Loucy (cell line): ENCODE measurements at regions not wholly inside any gene's neighbourhood (a gene's known extent, or its start where the extent isn't known, plus 50 kb on each side); places are given as distances from the start of the nearest gene placed in this dataset.
"Not testable (repeated sequence)": the region's sequence is repeated elsewhere in the genome, so short reads cannot be mapped to it uniquely, and the experiment has no call there.

Experiments
- H2AFZ ChIP-seq: fragments of 200-600 bp; sonication (generic); 2 replicates; pipeline ENCODE4 v1.6.0; 2016; ENCODE audit warnings: antibody characterized with exemption, mild to moderate bottlenecking, low read length, moderate library complexity
- H3F3A ChIP-seq: fragments of 200-600 bp; 2 replicates; pipeline ENCODE4 v1.6.0; 2016; ENCODE audit warnings: antibody characterized with exemption, low read depth, mild to moderate bottlenecking
- H3K27me3 ChIP-seq: fragments of 200-600 bp; sonication (generic); 2 replicates; pipeline ENCODE4 v1.6.1; 2014; ENCODE audit warnings: low read length, mild to moderate bottlenecking; ENCODE audit not compliant: insufficient read depth, poor library complexity, severe bottlenecking
- H3K36me3 ChIP-seq: fragments of 200-600 bp; sonication (generic); 2 replicates; pipeline ENCODE4 v1.6.1; 2016; ENCODE audit warnings: low read length; ENCODE audit not compliant: insufficient read depth
- H3K4me1 ChIP-seq: fragments of 200-600 bp; sonication (generic); 2 replicates; pipeline ENCODE4 v1.5.1; 2014; ENCODE audit warnings: low read length, mild to moderate bottlenecking; ENCODE audit not compliant: insufficient read depth, poor library complexity, severe bottlenecking
- H3K4me2 ChIP-seq: fragments of 200-600 bp; sonication (generic); 2 replicates; pipeline ENCODE4 v1.6.0; 2014; ENCODE audit warnings: antibody characterized with exemption, low read length, low read depth, mild to moderate bottlenecking; ENCODE audit not compliant: poor library complexity, severe bottlenecking
- H3K4me3 ChIP-seq: fragments of 200-600 bp; sonication (generic); 2 replicates; pipeline ENCODE4 v1.5.1; 2014; ENCODE audit warnings: low read length, mild to moderate bottlenecking, mixed read lengths; ENCODE audit not compliant: poor library complexity, severe bottlenecking
- H3K79me2 ChIP-seq: fragments of 200-600 bp; sonication (generic); 2 replicates; pipeline ENCODE4 v1.6.1; 2014; ENCODE audit warnings: low read length; ENCODE audit not compliant: insufficient read depth
- H3K9ac ChIP-seq: fragments of 200-600 bp; sonication (generic); 2 replicates; pipeline ENCODE4 v1.6.0; 2014; ENCODE audit warnings: mild to moderate bottlenecking, low read depth, low read length, moderate library complexity; ENCODE audit not compliant: poor library complexity, severe bottlenecking
- H3K9me2 ChIP-seq: fragments of 200-600 bp; sonication (generic); replicated peaks from 2 replicates; pipeline ENCODE4 v1.6.1; 2016; ENCODE audit warnings: low read depth, low read length, mixed read lengths
- H3K9me3 ChIP-seq: fragments of 200-600 bp; sonication (generic); 2 replicates; pipeline ENCODE4 v1.6.1; 2014; ENCODE audit warnings: mild to moderate bottlenecking, antibody characterized with exemption, low read length, low read depth; ENCODE audit not compliant: insufficient read depth
- H4K20me1 ChIP-seq: fragments of 200-600 bp; sonication (generic); 2 replicates; pipeline ENCODE4 v1.6.0; 2014; ENCODE audit warnings: antibody characterized with exemption, low read length, mild to moderate bottlenecking; ENCODE audit not compliant: insufficient read depth, poor library complexity, severe bottlenecking
- EZH2phosphoT487 ChIP-seq: fragments of 200-600 bp; IDR thresholded peaks from 2 replicates; pipeline ENCODE4 v1.6.1; 2018; ENCODE audit warnings: antibody characterized with exemption, mild to moderate bottlenecking, moderate library complexity, borderline replicate concordance
- TF ChIP-seq, protein P1 (sequence below): fragments of 200-600 bp; sonication (generic); conservative IDR thresholded peaks from 2 replicates; pipeline ENCODE4 v1.5.1; 2014; ENCODE audit warnings: mild to moderate bottlenecking, antibody characterized with exemption, low read length

DNA sequence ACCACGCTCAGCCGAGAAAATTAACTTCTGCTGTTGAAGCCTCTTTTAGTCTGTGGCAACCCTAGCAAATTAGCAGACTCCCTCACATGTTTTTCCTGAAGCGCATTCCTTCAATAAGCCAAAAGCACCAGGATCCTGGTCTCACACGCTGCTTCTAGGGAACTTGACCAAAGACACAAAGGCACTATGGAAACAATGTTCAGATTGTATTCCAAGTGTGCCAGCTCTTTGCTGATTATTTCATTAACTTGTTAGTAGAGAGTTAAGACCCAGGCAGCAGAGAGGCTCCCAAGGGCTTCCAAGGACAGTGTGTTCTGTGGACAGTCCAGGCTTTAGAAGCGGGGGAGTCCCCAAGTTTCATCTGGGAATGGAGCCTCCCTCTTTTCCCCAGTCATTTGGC lies 94.4 kb upstream of the BASP1 start:
- no peaks in the 10 kb centered on the region for H3K79me2 ChIP-seq
- H4K20me1 ChIP-seq = no peaks in the 10 kb centered on the region
- no peak overlapping the region for H3K4me2 ChIP-seq
- H2AFZ ChIP-seq = no peak overlapping the region
- H3K4me1 ChIP-seq = no peaks in the 10 kb centered on the region
- no peak overlapping the region for H3K9ac ChIP-seq
- no peaks in the 10 kb centered on the region for H3K36me3 ChIP-seq
- no peaks in the 10 kb centered on the region for H3K27me3 ChIP-seq
- H3F3A ChIP-seq = no peaks in the 10 kb centered on the region
- H3K9me2 ChIP-seq = no peaks in the 10 kb centered on the region
- no peaks in the 10 kb centered on the region; the same call in 1 of the 2 replicates for H3K9me3 ChIP-seq
- no peak overlapping the region for H3K4me3 ChIP-seq
- TF ChIP-seq EZH2phosphoT487 = no peak
- TF ChIP-seq, protein P1, sequence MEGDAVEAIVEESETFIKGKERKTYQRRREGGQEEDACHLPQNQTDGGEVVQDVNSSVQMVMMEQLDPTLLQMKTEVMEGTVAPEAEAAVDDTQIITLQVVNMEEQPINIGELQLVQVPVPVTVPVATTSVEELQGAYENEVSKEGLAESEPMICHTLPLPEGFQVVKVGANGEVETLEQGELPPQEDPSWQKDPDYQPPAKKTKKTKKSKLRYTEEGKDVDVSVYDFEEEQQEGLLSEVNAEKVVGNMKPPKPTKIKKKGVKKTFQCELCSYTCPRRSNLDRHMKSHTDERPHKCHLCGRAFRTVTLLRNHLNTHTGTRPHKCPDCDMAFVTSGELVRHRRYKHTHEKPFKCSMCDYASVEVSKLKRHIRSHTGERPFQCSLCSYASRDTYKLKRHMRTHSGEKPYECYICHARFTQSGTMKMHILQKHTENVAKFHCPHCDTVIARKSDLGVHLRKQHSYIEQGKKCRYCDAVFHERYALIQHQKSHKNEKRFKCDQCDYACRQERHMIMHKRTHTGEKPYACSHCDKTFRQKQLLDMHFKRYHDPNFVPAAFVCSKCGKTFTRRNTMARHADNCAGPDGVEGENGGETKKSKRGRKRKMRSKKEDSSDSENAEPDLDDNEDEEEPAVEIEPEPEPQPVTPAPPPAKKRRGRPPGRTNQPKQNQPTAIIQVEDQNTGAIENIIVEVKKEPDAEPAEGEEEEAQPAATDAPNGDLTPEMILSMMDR = no peak

DNA sequence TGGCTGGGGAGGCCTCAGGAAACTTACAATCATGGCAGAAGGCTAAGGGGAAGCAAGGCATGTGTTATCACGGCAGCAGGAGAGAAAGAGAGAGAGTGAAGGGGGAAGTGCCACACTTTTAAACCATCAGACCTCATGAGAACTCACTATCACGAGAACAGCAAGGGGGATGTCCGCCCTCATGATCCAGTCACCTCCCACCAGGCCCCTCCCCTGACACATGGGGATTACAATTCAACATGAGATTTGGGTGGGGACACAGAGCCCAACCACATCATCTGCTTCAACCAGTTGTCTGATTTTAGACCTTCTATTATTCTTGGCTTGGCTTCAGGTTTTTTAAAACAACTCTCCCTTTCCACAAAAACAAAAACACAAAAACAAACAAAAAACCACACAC lies 93.7 kb upstream of the BASP1 start:
- H3K79me2 ChIP-seq, H3K9ac ChIP-seq, H3F3A ChIP-seq, H3K4me1 ChIP-seq, H2AFZ ChIP-seq, H4K20me1 ChIP-seq, H3K27me3 ChIP-seq, H3K9me3 ChIP-seq, H3K4me2 ChIP-seq, H3K36me3 ChIP-seq, H3K9me2 ChIP-seq, H3K4me3 ChIP-seq: not testable (repeated sequence)

DNA sequence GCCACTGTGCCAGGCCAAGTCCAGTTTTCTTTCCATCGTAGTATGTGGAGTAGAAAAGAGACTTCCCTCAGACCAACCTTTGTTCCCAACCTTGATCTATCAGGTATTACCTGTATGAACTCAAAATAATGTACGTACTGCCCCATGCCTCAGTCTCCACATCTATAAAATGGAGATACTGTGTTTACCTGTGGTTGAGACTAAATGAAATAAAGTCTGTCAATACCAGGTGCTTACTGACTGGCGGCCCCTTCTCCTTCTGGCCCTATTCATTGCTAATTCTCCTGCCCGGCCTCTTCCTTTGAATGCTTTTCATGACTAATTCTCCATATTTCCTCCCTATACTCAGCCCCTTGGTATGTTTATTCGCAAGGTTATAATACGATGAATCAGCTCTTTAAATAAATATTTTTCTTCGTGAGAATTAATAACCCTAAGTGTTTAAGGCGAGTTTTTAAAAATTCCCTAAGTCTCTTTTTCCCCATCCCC lies 89.6 kb upstream of the BASP1 start:
- TF ChIP-seq, protein P1 = no peak
- no peak for TF ChIP-seq EZH2phosphoT487
- Histone ChIP-seq H3K9me2 (no peaks in the 10 kb centered on the region), H3K4me1 (no peaks in the 10 kb centered on the region), H2AFZ (no peak overlapping the region), H3K4me2 (no peak overlapping the region), H3K4me3 (no peak overlapping the region), H3K9me3 (no peaks in the 10 kb centered on the region), H3K27me3 (no peaks in the 10 kb centered on the region), H3F3A (no peaks in the 10 kb centered on the region), H3K36me3 (no peaks in the 10 kb centered on the region), H3K9ac (no peak overlapping the region), H4K20me1 (no peaks in the 10 kb centered on the region), H3K79me2 (no peaks in the 10 kb centered on the region)

DNA sequence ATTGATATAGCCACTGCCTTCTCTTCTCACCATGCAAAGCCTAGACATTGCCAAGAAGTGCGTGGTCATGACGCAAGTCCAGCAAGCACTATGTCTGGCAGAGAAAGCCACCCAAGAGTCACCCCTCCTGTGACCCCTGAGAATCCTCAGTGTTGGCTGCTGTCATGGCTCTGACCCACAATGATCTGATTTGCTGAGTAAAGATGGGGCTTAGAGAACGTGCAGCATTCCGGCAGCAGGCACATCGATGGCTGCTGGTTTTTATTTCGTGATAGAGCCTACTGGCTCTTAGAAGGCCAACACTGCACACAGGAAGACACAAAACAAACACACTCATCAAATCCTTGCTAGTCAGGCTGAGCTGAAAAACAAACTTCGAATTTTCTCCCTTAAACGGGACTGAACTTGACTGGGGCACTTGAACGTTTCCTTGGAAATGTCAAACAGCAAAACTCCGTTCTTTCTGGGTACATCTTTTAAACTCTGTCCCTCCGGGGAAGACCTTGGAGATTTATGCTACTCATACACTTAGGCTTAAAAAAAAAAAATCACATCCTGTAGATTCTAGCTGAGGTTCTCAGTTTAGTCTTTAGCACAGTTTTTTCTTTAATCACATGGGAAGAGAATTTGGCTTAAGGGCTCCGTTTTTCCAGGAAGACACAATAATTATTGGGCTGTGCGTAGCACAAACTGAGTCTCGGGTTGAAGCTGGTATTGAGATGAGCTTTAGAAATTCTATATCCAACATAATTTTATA lies 88.2 kb upstream of the BASP1 start:
- H3K9me3 ChIP-seq = no peaks in the 10 kb centered on the region
- H3K4me2 ChIP-seq = no peak overlapping the region
- no peaks in the 10 kb centered on the region for H3K4me1 ChIP-seq
- H3F3A ChIP-seq = no peaks in the 10 kb centered on the region
- no peak overlapping the region for H3K4me3 ChIP-seq
- H3K27me3 ChIP-seq = no peaks in the 10 kb centered on the region
- no peaks in the 10 kb centered on the region for H3K9me2 ChIP-seq
- H2AFZ ChIP-seq = no peak overlapping the region
- TF ChIP-seq EZH2phosphoT487 = no peak
- TF ChIP-seq, protein P1 = no peak
- H3K36me3 ChIP-seq = no peaks in the 10 kb centered on the region
- H4K20me1 ChIP-seq = no peaks in the 10 kb centered on the region
- no peaks in the 10 kb centered on the region for H3K79me2 ChIP-seq
- H3K9ac ChIP-seq = no peak overlapping the region

DNA sequence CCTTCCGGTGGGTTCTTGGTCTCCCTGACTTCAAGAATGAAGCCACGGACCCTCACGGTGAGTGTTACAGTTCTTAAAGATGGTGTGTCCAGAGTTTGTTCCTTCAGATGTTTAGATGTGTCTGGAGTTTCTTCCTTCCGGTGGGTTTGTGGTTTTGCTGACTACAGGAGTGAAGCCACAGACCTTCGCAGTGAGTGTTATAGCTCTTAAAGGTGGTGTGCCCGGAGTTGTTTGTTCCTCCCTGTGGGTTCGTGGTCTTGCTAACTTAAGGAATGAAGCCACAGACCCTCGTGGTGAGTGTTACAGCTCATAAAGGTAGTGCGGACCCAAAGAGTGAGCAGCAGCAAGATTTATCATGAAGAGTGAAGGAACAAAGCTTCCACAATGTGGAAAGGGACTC lies 87.1 kb upstream of the BASP1 start:
- not testable (repeated sequence) for H3K4me2 ChIP-seq, H4K20me1 ChIP-seq, H3K27me3 ChIP-seq

More for the DNA sequence above, 87.1 kb upstream of the BASP1 start:
- H3K4me1 ChIP-seq, H3K4me3 ChIP-seq, H3F3A ChIP-seq, H3K9ac ChIP-seq, H3K9me3 ChIP-seq, H3K36me3 ChIP-seq, H2AFZ ChIP-seq, H3K79me2 ChIP-seq, H3K9me2 ChIP-seq: not testable (repeated sequence)
